ENCODE measurements at regions not wholly inside any gene's neighbourhood (a gene's known extent, or its start where the extent isn't known, plus 50 kb on each side); places are given as distances from the start of the nearest gene placed in this dataset.

GRCh38 chr6:142544199-142544838 is 242.5 kb downstream of the ADGRG6 start:
- H3K27me3 ChIP-seq (ENCODE audit: low read depth) = peaks cover 12% of the 10 kb centered on the region
- no peak for TF ChIP-seq CTCF (IDR thresholded peaks at IDR 0.05; ENCODE audit: borderline replicate concordance)
- intact Hi-C loops (cut with micrococcal nuclease) = no loop called here
- H3K4me3 ChIP-seq = no peak overlapping the region
- DNase-seq = no peak
- no peak overlapping the region for H3K27ac ChIP-seq (replicated peaks)
- no peaks in the 10 kb centered on the region for H3K4me1 ChIP-seq
- H3K9me3 ChIP-seq (replicated peaks) = no peaks in the 10 kb centered on the region
- no peaks in the 10 kb centered on the region for H3K36me3 ChIP-seq

GRCh38 chr6:142545147-142545546 is 243.3 kb downstream of the ADGRG6 start:
- peaks cover 6% of the 10 kb centered on the region for H3K27me3 ChIP-seq (ENCODE audit: low read depth)
- no peaks in the 10 kb centered on the region for H3K9me3 ChIP-seq (replicated peaks)
- H3K4me1 ChIP-seq = no peaks in the 10 kb centered on the region
- H3K36me3 ChIP-seq = no peaks in the 10 kb centered on the region
- intact Hi-C loops (cut with micrococcal nuclease) = no loop called here
- no peak overlapping the region for H3K4me3 ChIP-seq
- no peak overlapping the region for H3K27ac ChIP-seq (replicated peaks)
- no peak for DNase-seq
- no peak for TF ChIP-seq CTCF (IDR thresholded peaks at IDR 0.05; ENCODE audit: borderline replicate concordance)

GRCh38 chr6:142548566-142548965 is 246.8 kb downstream of the ADGRG6 start:
- no peak overlapping the region for H3K27ac ChIP-seq (replicated peaks)
- intact Hi-C loops (cut with micrococcal nuclease) = no loop called here
- no peak overlapping the region for H3K4me3 ChIP-seq
- H3K4me1 ChIP-seq = peaks cover 6% of the 10 kb centered on the region
- H3K9me3 ChIP-seq (replicated peaks) = no peaks in the 10 kb centered on the region
- no peaks in the 10 kb centered on the region for H3K36me3 ChIP-seq
- DNase-seq = no peak
- no peak for TF ChIP-seq CTCF (IDR thresholded peaks at IDR 0.05; ENCODE audit: borderline replicate concordance)
- H3K27me3 ChIP-seq (ENCODE audit: low read depth) = peaks cover 7% of the 10 kb centered on the region

DNA sequence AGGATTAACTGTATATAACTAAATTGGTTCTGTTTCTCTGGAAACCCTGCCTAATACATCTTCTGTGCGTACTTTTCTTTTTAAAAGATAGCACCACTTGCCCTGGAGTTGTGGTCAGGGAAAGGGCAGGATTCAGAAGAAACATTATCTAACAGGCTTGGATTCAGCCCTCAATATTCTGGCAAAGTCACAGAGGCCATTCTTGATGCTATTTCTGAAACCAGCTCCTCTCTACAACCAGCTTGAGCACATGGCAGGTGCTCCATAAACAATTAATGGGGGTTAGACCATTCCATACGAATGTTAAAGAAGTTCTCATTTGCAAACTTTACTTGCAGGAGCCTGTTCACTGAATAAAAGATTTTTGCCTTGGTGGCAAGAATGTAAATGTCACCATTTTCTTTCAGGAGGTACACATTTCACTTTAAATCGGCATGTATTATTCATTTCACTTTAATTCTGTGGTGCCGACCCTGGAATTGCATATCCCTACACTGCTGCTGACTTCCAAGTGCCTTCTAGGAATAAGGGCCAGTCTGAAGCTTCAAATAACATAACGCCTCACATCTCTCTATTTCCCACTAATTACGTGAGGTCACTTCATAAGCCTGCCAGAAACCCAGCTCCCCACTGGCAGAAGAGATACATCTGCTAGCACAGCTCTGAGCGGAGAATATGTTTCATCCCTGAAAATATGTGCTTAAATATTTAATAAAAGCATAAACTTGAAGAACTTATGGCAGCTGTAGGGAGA is 248.7 kb downstream of the ADGRG6 start:
- no peak for TF ChIP-seq CTCF (IDR thresholded peaks at IDR 0.05; ENCODE audit: borderline replicate concordance)
- H3K27ac ChIP-seq (replicated peaks) = no peak overlapping the region
- H3K36me3 ChIP-seq = no peaks in the 10 kb centered on the region
- no peak overlapping the region for H3K4me3 ChIP-seq
- peaks cover 6% of the 10 kb centered on the region for H3K4me1 ChIP-seq
- intact Hi-C loops (cut with micrococcal nuclease) = no loop called here
- peaks cover 7% of the 10 kb centered on the region for H3K27me3 ChIP-seq (ENCODE audit: low read depth)
- H3K9me3 ChIP-seq (replicated peaks) = no peaks in the 10 kb centered on the region
- DNase-seq = no peak

- Histone ChIP-seq H3K9me3 (replicated peaks) (no peaks in the 10 kb centered on the region), H3K4me1 (peaks cover 6% of the 10 kb centered on the region), H3K4me3 (no peak overlapping the region), H3K36me3 (no peaks in the 10 kb centered on the region), H3K27me3 (ENCODE audit: low read depth) (peaks cover 7% of the 10 kb centered on the region), H3K27ac (replicated peaks) (no peak overlapping the region)
- DNase-seq = no peak
- intact Hi-C loops (cut with micrococcal nuclease) = no loop called here
- no peak for TF ChIP-seq CTCF (IDR thresholded peaks at IDR 0.05; ENCODE audit: borderline replicate concordance)
Observed at GRCh38 chr6:142551274-142551811, 249.5 kb downstream of the ADGRG6 start.

All from left ventricle myocardium inferior (tissue), 1 donor.